HCT116 (cell line): ENCODE measurements at regions not wholly inside any gene's neighbourhood (a gene's known extent, or its start where the extent isn't known, plus 50 kb on each side); places are given as distances from the start of the nearest gene placed in this dataset.

ENCODE experiments used
- ATAC-seq: fragments of 200-7000 bp; cut with Tn5 transposase; 2 replicates; pipeline ENCODE4 v1.9.1; 2020; ENCODE audit warnings: mild to moderate bottlenecking, moderate library complexity
- BruUV-seq: library from RNA; stranded (reverse); fragments of 400-500 nt; replicated peaks from 2 replicates; lab custom pipeline; 2021; lab: Mats Ljungman, UMichigan
- CTCF ChIA-PET: fragments of 300-600 bp; sonication (Branson Sonifier 250); formaldehyde crosslinking; loops from one replicate; lab custom pipeline; 2021; ENCODE audit warnings: antibody characterized with exemption; lab: Charles Lee
- POLR2A ChIA-PET: fragments of 300-600, 350-600 bp; sonication (Branson Sonifier 250); formaldehyde crosslinking; loops from one replicate; lab custom pipeline; 2021; ENCODE audit warnings: antibody characterized with exemption; lab: Charles Lee
- RAD21 ChIA-PET, 2 experiments: fragments of 300-600 bp; sonication (Branson Sonifier 250); formaldehyde crosslinking; loops; one replicate each; lab custom pipeline; 2023; ENCODE audit warnings: low total read pairs in 2 of 2; ENCODE audit not compliant: uncharacterized antibody in 2 of 2, unreplicated experiment in 2 of 2, low non-redundant PET in 1 of 2; lab: Charles Lee
- DNase-seq: peaks from one replicate; pipeline ENCODE4 v3.0.0-alpha.2; 2010; ENCODE audit warnings: low read depth, low spot score
- H2AFZ ChIP-seq: fragments of 200-600 bp; shearing (Covaris generic), sonication (generic); 2 replicates; pipeline ENCODE4 v1.6.1; 2017; ENCODE audit warnings: low read depth, mixed run types, mixed read lengths, antibody characterized with exemption, low read length; ENCODE audit not compliant: poor library complexity, severe bottlenecking
- H3K27ac ChIP-seq: 2 replicates; pipeline ENCODE4 v1.5.1; 2012; ENCODE audit warnings: low read depth, low read length
- H3K27me3 ChIP-seq: fragments of 200-600 bp; sonication (generic); 2 replicates; pipeline ENCODE4 v1.6.1; 2016; ENCODE audit warnings: mixed run types, low read length, mixed read lengths; ENCODE audit not compliant: insufficient read depth
- H3K36me3 ChIP-seq, 2 experiments: fragments of 200-500 bp in 1 of 2; fragments of 200-600 bp in 1 of 2; sonication (Bioruptor generic) in 1 of 2; sonication (generic) in 1 of 2; 2 replicates each; pipeline versions ENCODE4 v1.5.1 to v1.6.1; 2014 to 2016; ENCODE audit warnings: low read length in 2 of 2, inconsistent platforms in 1 of 2, mixed read lengths in 1 of 2, mixed run types in 1 of 2; ENCODE audit not compliant: insufficient read depth in 2 of 2, control insufficient read depth in 1 of 2
- H3K4me1 ChIP-seq, 2 experiments: fragments of 200-600 bp in 1 of 2; sonication (generic) in 1 of 2; 2 replicates each; pipeline versions ENCODE4 v1.5.1 to v1.6.1; 2012 to 2017; ENCODE audit warnings: low read length in 2 of 2, inconsistent platforms in 1 of 2, mild to moderate bottlenecking in 1 of 2, mixed read lengths in 1 of 2, mixed run types in 1 of 2, moderate library complexity in 1 of 2; ENCODE audit not compliant: insufficient read depth in 2 of 2, control insufficient read depth in 1 of 2
- H3K4me2 ChIP-seq: fragments of 200-600 bp; sonication (generic); 2 replicates; pipeline ENCODE4 v1.6.1; 2017; ENCODE audit warnings: mixed run types, low read length, mixed read lengths
- H3K4me3 ChIP-seq, 2 experiments: fragments of 200-600 bp in 1 of 2; sonication (generic) in 1 of 2; replicated peaks in 1 of 2; 2 replicates each; pipeline ENCODE4 v1.5.1; 2011 to 2016; ENCODE audit warnings: low read length in 2 of 2, control low read depth in 1 of 2, low read depth in 1 of 2, mild to moderate bottlenecking in 1 of 2, mixed read lengths in 1 of 2, mixed run types in 1 of 2
- H3K79me2 ChIP-seq: fragments of 200-600 bp; sonication (generic); 2 replicates; pipeline ENCODE4 v1.6.1; 2017; ENCODE audit warnings: mild to moderate bottlenecking, mixed run types, low read length, moderate library complexity, mixed read lengths; ENCODE audit not compliant: insufficient read depth
- H3K9ac ChIP-seq: fragments of 200-600 bp; sonication (generic); 2 replicates; pipeline ENCODE4 v1.6.1; 2016; ENCODE audit warnings: low read length, mixed read lengths
- H3K9me2 ChIP-seq: fragments of 200-600 bp; sonication (generic), shearing (Covaris generic); 2 replicates; pipeline ENCODE4 v1.6.1; 2017; ENCODE audit warnings: mixed run types, mild to moderate bottlenecking, moderate library complexity; ENCODE audit not compliant: insufficient read depth
- H3K9me3 ChIP-seq, 2 experiments: fragments of 200-500 bp in 1 of 2; fragments of 200-600 bp in 1 of 2; sonication (Bioruptor generic) in 1 of 2; sonication (generic) in 1 of 2; 2 replicates each; pipeline ENCODE4 v1.6.1; 2014 to 2017; ENCODE audit warnings: low read length in 2 of 2, mixed read lengths in 2 of 2, inconsistent platforms in 1 of 2, low read depth in 1 of 2, mild to moderate bottlenecking in 1 of 2, mixed run types in 1 of 2, moderate library complexity in 1 of 2; ENCODE audit not compliant: control insufficient read depth in 1 of 2, insufficient read depth in 1 of 2
- H4K20me1 ChIP-seq: fragments of 200-600 bp; sonication (generic), shearing (Covaris generic); 2 replicates; pipeline ENCODE4 v1.6.1; 2017; ENCODE audit warnings: mixed run types, mild to moderate bottlenecking, moderate library complexity; ENCODE audit not compliant: insufficient read depth
- ATF3 ChIP-seq: IDR thresholded peaks from 2 replicates; pipeline ENCODE4 v1.6.1; 2012
- CBX3 ChIP-seq: IDR thresholded peaks from 2 replicates; pipeline ENCODE4 v1.6.1; 2012; ENCODE audit warnings: low read depth
- CEBPB ChIP-seq: IDR thresholded peaks from 2 replicates; pipeline ENCODE4 v1.6.1; 2012; ENCODE audit warnings: low read depth
- CTCF ChIP-seq, 3 experiments: fragments of 200-600 bp in 1 of 3; sonication (generic) in 1 of 3; IDR thresholded peaks in 2 of 3; conservative IDR thresholded peaks in 1 of 3; 2 replicates each; pipeline ENCODE4 v1.5.1; 2012 to 2017; ENCODE audit warnings: low read depth in 2 of 3, low read length in 2 of 3, antibody characterized with exemption in 1 of 3, borderline replicate concordance in 1 of 3, control low read depth in 1 of 3, mild to moderate bottlenecking in 1 of 3, mixed read lengths in 1 of 3, mixed run types in 1 of 3, moderate library complexity in 1 of 3; ENCODE audit not compliant: insufficient read depth in 1 of 3
- EGR1 ChIP-seq: IDR thresholded peaks from 2 replicates; pipeline ENCODE4 v1.6.1; 2012; ENCODE audit warnings: low read depth
- ELF1 ChIP-seq: IDR thresholded peaks from 2 replicates; pipeline ENCODE4 v1.6.1; 2012; ENCODE audit warnings: low read depth, borderline replicate concordance
- EZH2 ChIP-seq: fragments of 200-600 bp; sonication (generic); IDR thresholded peaks from 2 replicates; pipeline ENCODE4 v1.6.1; 2017; ENCODE audit warnings: antibody characterized with exemption, mixed run types
- EZH2phosphoT487 ChIP-seq: fragments of 200-600 bp; IDR thresholded peaks from 2 replicates; pipeline ENCODE4 v1.6.1; 2018; ENCODE audit warnings: antibody characterized with exemption, borderline replicate concordance
- MAX ChIP-seq: IDR thresholded peaks from 2 replicates; pipeline ENCODE4 v1.6.1; 2012
- POLR2AphosphoS5 ChIP-seq: IDR thresholded peaks from 2 replicates; pipeline ENCODE4 v1.6.1; 2011; ENCODE audit warnings: mild to moderate bottlenecking, low read depth, low read length, moderate library complexity
- REST ChIP-seq: IDR thresholded peaks from 2 replicates; pipeline ENCODE4 v1.6.1; 2012; ENCODE audit warnings: low read depth
- SRF ChIP-seq: IDR thresholded peaks from 2 replicates; pipeline ENCODE4 v1.6.1; 2012; ENCODE audit warnings: low read depth
- YY1 ChIP-seq: IDR thresholded peaks from 2 replicates; pipeline ENCODE4 v1.6.1; 2011; ENCODE audit warnings: low read length, low read depth, moderate library complexity, mild to moderate bottlenecking; ENCODE audit not compliant: insufficient replicate concordance; ENCODE audit errors: extremely low read depth
- ZBTB33 ChIP-seq: IDR thresholded peaks from 2 replicates; pipeline ENCODE4 v1.6.1; 2011; ENCODE audit warnings: mild to moderate bottlenecking, low read length, moderate library complexity; ENCODE audit not compliant: insufficient replicate concordance; ENCODE audit errors: extremely low read depth
- ZFX ChIP-seq: fragments of 450-650 bp; IDR thresholded peaks from 2 replicates; pipeline ENCODE4 v1.6.1; 2017
- ZNF274 ChIP-seq: fragments of 200-500 bp; sonication (Bioruptor generic); IDR thresholded peaks from 2 replicates; pipeline ENCODE4 v1.6.1; 2014; ENCODE audit warnings: mild to moderate bottlenecking, low read depth, low read length, inconsistent platforms
- intact Hi-C: fragments of 100-400 bp; cut with micrococcal nuclease; formaldehyde crosslinking; loops from 2 replicates; pipeline ENCODE4 v1.10.0; 2022

- H4K20me1 ChIP-seq: no peaks in the 10 kb centered on the region
- H3K9me3 ChIP-seq: no peaks in the 10 kb centered on the region
- no peaks in the 10 kb centered on the region for H3K4me1 ChIP-seq
- no peaks in the 10 kb centered on the region for H3K79me2 ChIP-seq
- H3K27me3 ChIP-seq: no peaks in the 10 kb centered on the region
- H3K27ac ChIP-seq: no peak overlapping the region
- BruUV-seq: no TSS peak
- intact Hi-C loops: no loop called here
- DNase-seq (no peak), ATAC-seq (no peak)
- H3K9ac ChIP-seq: no peak overlapping the region
- ChIA-PET CTCF (no interaction called here), POLR2A (no interaction called here), RAD21 (no interaction called here)
- H3K4me3 ChIP-seq: no peak overlapping the region
- no peak overlapping the region for H2AFZ ChIP-seq
- TF ChIP-seq EZH2phosphoT487 (no peak), MAX (no peak), CBX3 (no peak), ZBTB33 (no peak), REST (no peak), ATF3 (no peak), POLR2AphosphoS5 (no peak), EZH2 (no peak), YY1 (no peak), ZFX (no peak), CTCF (IDR thresholded peaks at IDR 0.05 in 2 of 3, conservative IDR thresholded peaks at IDR 0.05 in 1 of 3; ENCODE audit: borderline replicate concordance in 1 of 3, insufficient read depth in 1 of 3, low read depth in 2 of 3, low read length in 2 of 3) (no peak), ZNF274 (no peak), EGR1 (no peak), CEBPB (no peak), ELF1 (no peak), SRF (no peak)
- no peaks in the 10 kb centered on the region for H3K9me2 ChIP-seq
- H3K4me2 ChIP-seq: no peak overlapping the region
- H3K36me3 ChIP-seq: no peaks in the 10 kb centered on the region
Measured at GRCh38 chrX:127519323-127519722, 532.9 kb downstream of the ACTRT1 start.
